T-helper 1 cell treated with Interleukin-12 subunit alpha and Interleukin-12 subunit beta and Interleukin-4 antibody, amounts not matched to agents 30 ng/mL and 1 ng/mL, for 36 hours (primary cell): ENCODE measurements at regions not wholly inside any gene's neighbourhood (a gene's known extent, or its start where the extent isn't known, plus 50 kb on each side); places are given as distances from the start of the nearest gene placed in this dataset.
"Not testable (repeated sequence)": the region's sequence is repeated elsewhere in the genome, so short reads cannot be mapped to it uniquely, and the experiment has no call there.

ENCODE experiments used
- intact Hi-C: fragments of 100-400 bp; cut with micrococcal nuclease; formaldehyde crosslinking; loops from one replicate; pipeline ENCODE4 v1.15.1; 2024

DNA sequence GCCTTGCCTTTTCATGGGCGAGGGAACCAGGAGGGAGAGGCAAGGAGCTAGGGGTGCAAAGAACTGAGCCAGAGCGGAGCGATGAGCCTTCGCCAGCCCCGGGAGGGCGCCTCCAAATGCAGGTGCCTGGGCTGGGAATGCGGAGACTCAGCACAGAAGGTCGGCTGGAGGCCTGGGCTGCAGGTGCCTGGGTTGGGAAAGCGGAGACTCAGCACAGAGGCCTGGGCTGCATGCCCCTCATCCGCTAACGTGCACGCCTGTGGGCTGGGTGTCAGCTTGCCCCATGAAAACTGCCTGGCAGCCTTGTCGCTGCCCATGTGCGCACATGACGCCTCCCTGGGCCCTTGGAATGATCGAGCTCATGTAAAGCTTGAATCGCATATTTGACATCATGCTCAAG is 51.8 kb downstream of the POM121L12 start:
- intact Hi-C loops = no loop called here

DNA sequence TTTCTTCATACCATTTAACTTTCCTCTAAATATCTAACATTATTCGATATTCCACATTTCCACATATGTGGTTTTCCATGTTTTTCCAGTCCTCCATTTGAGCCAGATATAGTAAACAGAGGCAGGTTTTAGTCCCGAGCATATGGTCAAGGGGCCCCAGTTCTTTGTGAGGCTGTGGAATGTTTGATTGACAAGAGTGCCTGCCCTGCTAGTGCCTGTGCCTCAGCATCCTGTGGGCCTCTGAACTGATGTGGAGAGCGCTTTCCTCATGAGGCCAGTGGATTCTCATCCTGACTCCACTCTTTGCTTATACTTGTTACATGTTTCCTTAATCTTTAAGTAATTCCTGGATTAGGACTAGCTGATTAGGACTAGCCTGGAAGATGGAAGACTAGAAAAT is 58.8 kb downstream of the POM121L12 start:
- intact Hi-C loops = no loop called here

DNA sequence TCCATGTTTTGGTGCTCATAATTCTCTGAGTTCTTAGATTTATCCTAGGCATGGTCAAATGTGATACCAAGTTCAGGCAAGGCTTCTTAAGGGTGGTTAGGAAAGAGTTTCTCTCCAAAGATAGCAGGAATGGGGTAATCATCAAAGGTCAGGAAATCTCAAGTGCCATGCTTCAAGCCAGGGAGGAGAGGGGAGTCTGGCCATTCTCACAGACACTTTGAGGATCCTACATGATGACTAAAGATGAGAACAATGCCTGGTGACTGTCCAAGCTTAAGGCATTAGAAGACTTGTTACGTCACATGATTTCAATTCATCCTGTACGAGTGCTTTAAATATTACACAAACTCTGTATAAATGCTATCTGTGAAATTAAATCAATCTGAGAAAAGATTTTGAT is 59.4 kb downstream of the POM121L12 start:
- intact Hi-C loops = no loop called here

DNA sequence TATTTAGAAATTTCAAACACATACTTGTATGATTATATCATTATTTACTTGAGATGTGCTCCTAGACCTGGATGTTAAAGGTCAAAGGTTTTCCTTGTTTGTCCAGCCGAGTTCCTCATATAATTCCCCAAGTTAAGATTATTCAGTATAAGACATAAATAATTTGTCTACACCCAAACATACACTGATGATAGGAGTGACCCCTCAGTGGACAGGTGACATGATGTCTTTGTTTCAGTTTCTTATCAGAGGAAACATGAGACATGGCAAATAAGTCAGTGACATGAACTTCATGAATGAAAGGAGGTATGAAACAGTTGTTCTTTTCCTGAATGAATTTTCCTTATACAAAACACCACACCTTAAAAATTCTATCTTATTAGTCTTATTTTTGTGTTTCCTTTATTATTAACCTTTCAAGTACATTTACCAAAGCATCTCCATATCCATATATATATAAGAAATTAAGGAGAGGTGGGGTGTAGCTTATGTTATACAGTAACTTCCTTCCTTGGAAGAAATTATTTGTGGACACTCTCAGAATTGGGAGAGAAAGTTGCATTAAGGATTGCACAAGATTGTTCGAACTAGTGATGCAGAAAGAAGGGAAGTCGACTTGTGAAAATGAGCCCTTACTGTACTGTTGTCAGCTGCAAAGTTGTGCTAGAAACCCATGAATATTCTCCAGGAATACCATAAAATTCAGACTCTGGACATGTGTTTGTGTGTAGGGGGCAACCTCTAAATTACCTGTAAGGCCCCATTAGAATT is 60.5 kb downstream of the POM121L12 start:
- intact Hi-C loops = no loop called here

DNA sequence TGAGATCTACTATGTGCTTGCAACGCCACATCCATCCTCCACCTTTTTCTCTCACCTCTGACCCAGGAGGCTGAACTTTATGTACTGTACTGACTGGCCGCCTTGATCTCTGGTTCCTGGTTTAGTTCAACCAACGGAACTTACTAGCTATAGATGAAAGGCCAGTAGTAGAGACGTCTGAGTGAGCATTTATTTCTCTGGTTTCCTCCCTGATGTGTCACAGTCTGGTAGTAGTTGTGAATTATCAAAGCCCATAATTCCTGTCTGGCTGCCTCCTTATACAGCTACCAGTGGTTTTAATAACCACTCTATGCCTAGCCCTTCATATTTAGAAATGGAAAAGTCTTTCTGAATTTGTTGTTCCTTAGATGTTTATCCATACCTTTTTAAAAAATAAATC is 64.7 kb downstream of the POM121L12 start:
- intact Hi-C loops = no loop called here

DNA sequence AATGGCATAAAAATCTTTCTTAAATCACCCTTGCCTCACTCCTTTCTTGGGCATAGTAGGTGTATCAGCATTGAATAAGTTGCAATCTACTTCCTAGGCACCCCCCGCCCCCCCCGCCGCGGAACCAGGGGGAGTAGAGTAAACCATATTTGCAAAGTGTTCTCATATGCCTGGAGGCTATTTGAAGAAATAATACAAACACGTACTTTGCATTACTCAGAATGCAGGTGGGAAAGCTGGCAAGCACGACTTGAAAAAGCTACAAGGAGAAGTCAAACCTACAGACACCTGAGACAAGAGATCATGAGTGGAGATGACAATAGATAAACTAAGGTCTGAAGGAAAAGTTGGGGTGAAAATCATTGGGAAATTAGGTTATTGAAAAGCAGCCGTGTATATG is 65.6 kb downstream of the POM121L12 start:
- intact Hi-C loops = no loop called here

DNA sequence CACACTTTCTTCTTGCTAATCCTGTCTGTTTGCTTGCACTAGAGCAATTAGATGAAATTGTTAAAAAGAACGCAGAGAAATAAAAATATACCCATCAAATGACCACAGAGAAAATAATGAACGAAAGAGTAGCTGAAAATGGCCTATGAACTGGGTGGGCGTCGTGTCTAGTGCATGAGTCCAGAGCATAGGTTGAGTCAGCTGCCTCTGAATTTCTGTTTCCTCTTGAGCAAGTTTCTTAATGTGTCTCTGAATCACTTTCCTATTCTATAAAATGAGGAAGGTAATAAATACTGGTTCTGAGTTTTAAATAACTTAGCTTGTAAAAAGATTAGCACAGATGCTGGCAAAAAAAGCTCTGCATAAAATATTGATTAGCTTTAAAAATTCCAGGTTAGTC is 75.0 kb downstream of the POM121L12 start:
- intact Hi-C loops = no loop called here

DNA sequence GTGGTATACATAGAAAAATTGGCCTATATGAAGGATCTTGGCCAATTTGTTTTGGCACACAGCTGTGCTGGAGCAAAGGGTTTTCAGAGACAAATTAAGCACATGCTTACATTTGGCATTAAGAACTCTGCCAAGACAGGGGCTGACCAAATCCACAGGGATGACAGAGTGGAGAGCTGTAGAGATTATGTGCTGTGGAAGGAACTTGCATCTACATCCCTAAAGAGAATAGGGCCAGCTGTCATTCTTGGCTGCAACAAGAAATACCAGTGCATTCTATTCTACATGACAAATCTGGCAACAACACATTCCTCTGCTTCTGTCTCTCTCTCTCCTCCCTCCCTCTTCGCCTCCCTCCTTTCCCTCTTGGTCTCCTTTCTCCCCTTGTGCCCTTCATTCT is 75.6 kb downstream of the POM121L12 start:
- intact Hi-C loops = no loop called here

DNA sequence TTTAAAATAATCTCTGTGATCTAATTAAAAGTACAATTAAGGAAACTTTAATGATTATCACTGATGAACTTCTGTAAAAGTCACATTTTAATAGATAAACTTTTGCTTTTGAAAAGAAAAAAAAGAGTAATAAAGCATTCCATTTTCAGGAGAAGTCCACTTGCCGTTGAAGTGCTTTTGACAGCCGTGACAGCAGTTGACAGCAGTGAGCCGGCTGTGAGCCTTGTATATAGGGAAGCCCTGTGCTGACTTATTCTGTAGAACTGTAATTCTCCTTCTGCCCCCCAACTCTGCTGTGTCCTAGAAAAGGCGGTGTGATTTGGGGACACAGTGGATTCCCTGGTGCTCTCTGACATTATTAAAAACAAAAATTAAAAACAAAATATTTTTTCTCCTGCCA is 78.0 kb downstream of the POM121L12 start:
- intact Hi-C loops = no loop called here

DNA sequence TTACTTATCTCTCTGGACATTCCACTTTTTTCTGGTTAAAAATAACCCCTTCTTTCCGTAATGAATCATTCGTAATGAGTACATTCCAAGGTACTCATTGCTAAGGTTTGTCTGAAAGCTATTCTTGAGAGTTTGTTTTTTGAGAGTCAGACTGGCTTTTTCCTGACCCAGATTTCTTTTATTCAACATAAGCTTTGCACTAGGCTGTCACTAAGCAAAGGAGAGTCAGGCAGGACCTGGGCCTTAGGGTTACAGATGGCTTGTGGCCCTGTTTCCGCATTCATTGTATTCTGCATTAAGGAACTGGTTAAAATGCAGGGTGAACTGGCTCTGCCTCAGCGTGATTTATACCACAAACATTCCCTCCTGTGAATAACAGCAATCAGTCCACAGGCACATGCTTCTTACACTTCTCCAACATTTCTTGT is 84.1 kb downstream of the POM121L12 start:
- intact Hi-C loops = no loop called here

DNA sequence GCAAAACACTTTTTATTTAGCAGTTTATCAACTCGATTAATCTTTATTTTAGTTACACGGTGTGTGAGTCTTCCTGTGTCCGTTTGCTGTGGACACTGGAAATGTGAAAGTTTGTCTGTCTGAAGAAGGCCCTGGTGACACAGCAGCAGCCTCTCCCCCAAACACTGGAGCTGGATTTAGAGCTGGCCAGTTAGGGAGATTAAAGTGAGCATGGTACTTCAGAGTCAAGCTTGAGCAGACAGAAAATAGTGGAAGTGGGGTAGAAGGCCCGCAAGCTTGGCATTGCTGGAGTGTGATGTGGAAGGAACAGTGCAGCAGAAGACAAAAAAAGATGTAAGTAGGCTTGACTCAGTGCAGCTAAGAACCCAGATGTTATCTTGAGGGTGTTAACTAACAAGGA is 85.9 kb downstream of the POM121L12 start:
- intact Hi-C loops = no loop called here

DNA sequence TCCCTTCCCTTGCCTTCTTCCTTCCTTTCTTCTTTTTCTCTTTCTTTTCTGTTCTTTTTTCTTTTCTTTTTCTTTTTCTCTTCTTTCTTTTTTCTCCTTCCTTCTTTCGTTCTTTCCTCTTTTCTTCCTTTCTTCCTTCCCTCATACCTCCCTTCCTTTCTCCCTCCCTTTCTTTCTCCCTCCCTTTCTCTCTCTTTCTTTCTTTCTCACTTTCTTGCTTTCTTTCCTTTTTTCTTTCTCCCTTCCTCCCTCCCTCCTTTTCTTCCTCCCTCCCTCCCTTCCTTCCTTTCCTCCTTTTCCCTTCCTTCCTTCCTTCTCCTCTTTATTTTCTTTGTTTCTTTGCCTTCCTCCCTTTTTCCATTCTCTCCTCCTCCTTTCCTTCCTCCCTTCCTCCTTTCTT is 96.3 kb downstream of the POM121L12 start:
- intact Hi-C loops = no loop called here

DNA sequence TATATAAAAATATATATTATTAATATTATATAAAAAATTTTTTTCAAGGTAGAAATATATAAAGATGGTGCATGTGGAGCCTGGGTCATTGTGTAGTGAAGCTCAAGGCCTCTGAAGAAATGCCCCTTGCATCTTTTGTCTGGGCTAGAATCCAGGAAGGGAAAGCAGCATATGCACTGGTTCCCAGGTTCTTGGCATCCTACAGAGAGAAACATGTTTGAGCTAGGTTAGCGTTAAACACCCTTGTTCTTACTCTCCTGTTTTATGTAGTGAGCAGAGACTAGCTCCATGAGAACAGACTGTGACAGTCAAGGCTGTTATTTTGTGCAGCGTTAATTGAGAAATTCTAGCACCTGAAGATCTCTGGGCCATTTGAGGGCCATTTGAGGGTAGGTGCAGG is 116.1 kb downstream of the POM121L12 start:
- intact Hi-C loops = no loop called here

DNA sequence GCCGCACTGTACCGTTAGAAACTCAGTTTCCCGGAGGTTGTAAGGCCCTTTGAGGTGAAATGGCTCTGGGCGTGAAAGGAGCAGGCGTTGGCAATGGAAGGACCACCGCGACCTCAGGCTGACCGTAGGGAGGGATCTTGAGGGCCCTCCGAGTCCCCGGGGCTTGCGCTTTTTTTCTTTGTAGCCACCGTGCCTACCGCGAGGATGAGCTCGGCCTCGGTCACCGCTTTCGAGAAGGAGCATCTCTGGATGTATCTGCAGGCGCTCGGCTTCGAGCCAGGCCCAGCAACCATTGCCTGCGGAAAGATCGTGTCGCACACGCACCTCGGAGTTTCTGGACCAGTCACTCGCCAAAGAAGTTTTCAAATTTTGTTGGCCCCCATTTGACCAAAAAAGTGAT is 151.8 kb downstream of the POM121L12 start:
- intact Hi-C loops = not testable (repeated sequence)

DNA sequence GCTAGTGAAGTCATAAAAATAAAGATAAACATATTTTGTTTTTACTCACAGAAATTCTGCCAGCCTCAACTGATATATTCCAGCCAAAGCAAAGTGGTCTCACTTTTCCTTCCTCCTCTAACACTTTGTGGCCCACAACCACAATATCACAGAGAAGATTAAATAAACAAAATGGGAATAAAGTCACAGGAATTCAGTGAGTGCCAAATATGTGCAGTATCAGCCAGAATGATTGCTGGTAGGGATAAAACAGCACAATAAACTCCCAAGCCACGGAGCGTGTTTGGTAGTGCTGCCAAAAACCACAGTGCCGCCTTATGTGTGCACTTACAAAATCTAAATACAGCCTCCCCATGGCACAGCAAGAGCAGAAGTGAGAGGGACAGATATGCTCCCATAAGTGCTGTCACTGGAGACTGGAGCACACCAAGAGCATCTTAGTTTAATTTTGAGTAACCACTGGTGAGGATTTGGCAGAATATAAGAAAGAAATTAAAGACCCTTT is 155.8 kb downstream of the POM121L12 start:
- intact Hi-C loops = loop anchor here (10.0 kb wide), 1 partner anchor 64 kb away; no protein-coding TSS in a partner anchor

DNA sequence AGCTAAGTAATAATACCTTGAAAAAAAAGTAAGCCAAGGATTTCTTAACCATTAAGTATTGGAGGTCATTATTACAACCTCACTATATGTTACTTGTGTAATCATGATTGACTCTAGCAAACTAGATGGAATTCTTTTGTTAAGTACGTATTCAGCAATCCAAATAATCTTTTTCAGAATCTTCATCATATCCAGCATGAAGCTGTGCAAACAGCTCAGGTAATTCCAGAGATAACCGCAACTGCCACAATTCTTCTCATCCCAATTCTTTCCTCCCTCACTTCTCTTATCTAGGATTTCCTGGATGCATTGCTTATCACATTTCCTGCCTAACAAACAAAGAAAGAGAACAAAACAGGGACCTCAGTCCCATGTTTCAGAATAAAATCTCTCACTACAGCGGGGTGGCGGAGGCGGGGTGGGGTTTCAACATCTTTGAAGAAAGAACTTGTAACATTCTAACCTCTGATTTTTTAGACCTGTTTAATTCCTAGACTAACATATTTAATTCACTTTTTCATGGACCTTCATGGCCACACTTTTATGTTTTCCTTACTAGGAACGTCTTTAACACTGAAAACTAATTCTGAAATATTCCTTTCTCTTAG is 156.5 kb downstream of the POM121L12 start:
- intact Hi-C loops = loop anchor here (10.0 kb wide), 1 partner anchor 63 kb away; no protein-coding TSS in a partner anchor

DNA sequence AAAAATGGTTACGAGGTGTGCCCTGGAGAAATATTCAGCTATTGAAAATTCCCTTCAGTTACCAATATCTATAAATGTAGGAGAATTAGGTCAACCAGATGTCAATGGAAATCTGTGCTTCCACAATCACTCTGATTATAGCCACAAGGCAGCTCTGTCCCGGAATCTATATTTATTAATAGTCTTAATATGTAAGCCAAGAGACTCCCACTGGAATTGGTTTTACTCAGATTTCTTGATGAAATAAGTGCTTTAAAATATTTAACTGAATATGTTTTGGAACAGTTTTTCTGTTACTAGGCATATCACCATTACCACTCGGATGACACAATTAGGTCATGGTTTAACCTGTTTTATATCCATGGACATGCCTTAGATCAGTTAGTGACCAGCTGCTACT is 169.6 kb downstream of the POM121L12 start:
- intact Hi-C loops = no loop called here

DNA sequence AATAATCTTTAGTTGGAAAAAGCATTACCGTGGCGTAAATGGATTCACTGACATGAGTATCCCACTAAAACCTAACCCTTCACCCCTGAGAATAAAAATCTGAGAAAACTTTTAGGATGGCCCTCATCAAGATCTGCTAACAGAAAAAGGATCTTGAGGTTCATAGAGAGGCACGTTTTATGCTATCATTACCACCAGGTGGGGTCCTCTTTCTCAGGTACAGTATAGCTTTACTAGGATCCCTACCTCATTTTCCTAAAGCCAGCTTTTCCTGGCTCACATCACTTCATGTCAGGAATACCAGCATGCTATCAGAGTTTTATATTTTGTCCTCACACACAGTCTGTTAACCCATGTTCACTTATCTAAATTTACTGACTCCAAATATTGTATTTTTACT is 173.7 kb downstream of the POM121L12 start:
- intact Hi-C loops = no loop called here

DNA sequence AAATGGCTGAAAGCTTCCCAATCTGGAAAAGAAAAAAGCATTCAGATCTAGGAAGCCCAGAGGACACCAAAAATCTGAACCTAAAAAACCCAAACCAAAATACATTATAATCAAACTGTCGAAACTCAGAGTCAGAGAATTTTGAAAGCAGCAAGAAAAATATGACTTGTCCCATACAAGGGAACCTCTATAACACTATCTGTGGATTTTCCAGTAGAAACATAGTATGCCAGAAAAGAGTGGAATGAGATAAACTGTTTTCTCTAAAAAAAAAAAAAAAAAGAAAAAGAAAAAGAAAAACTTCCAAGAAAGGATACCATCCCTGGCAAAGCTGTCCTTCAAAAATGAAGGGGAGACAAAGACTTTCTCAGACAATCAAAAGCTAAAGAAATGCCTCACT is 179.0 kb downstream of the POM121L12 start:
- intact Hi-C loops = no loop called here

DNA sequence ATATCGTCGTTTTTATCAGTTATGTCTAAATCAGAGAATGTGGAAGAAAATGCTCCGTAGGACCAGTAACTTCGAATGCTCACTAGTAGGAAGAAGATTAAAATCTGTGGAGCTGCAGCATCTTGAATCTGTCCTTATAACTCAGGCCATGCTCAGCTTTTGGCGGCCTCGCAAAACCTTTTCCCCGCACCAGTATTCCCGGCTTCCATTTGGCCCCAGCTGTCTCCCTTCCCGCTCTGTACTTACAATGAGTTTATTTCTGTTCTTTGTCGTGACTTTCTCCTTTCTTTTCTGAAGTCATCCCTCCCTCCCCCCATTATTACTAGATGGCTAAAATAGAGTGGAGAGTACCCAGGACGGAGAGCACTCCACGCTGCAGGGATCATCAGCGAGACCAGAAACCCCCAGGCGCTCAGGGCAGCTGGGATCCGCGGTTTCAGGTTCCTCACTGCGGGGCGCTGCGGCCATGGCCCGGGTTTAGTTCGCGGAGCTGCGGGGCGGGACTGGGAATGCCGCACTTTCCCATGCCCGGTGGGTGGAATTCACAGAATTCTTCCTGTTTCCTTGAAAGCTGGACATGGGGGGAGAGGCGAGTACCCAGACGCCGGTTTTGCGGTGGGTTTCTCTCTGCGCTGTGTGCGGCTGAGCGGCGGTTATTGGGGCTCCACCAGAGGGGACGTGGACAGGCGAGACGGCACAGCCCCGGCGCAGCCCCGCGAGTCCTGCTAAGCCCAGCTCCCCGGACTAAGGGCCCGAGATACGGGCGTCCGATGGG is 183.5 kb downstream of the POM121L12 start:
- intact Hi-C loops = no loop called here

DNA sequence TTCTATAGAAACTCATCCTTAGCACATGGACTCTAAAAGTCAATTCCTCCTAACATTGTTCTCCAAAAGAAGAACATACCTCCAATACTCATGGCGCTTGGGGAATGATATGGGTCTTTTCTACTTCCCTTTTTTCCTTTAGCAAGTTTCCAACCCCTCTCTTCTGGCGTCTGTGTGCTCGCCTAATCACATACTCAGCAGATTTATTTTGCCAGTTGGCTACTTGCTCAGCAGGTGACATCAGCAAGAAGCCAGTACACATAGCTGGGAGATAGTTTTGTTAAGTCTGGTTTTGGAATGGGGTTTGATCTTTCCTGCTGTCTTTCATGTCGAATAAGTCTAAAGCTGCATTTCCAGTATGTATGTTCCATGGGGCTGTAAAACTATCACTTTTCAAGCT is 193.8 kb downstream of the POM121L12 start:
- intact Hi-C loops = no loop called here

DNA sequence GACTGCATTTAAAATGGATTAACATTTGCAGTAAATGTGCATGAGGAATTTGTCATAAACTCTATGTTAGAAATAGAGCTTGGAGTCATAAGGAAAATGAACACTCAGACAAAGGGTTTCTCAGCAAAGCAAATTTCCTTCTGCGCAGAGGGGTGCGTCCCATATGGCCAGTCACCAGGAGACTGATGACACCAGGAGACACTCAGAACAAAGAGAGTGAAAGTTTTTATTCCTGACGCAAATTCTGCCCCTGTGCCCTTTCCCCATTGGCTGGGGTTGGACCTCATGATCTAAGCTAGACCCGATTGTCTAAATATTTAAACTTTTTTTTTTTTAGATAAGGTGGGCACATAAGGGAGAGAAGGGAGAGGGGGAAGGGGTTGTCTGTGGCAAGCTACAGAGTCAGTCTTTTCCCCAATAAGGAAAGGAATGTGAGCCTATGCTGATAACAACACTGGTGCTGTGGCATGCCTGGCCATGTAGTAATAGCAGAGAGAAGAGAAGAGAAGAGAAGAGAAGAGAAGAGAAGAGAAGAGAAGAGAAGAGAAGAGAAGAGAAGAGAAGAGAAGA is 202.0 kb downstream of the POM121L12 start:
- intact Hi-C loops = no loop called here
